ENCODE measurements at regions not wholly inside any gene's neighbourhood (a gene's known extent, or its start where the extent isn't known, plus 50 kb on each side); places are given as distances from the start of the nearest gene placed in this dataset.
"Not testable (repeated sequence)": the region's sequence is repeated elsewhere in the genome, so short reads cannot be mapped to it uniquely, and the experiment has no call there.

- not testable (repeated sequence) for TF ChIP-seq POLR2A, CTCF (IDR thresholded peaks at IDR 0.05)
Measured at GRCh38 chr14:19219423-19219822, 214.7 kb downstream of the POTEG start.

Data from right lobe of liver (tissue), 4 donors.